GM12892 (cell line): ENCODE measurements at regions not wholly inside any gene's neighbourhood (a gene's known extent, or its start where the extent isn't known, plus 50 kb on each side); places are given as distances from the start of the nearest gene placed in this dataset.

ENCODE experiments used
- POLR2A ChIP-seq: IDR thresholded peaks from 2 replicates; pipeline ENCODE4 v1.6.1; 2011; ENCODE audit warnings: low read depth, low read length, control low read depth
- POLR2AphosphoS5 ChIP-seq: IDR thresholded peaks from 2 replicates; pipeline ENCODE4 v1.6.1; 2011; ENCODE audit warnings: low read depth, low read length, control low read depth
- TAF1 ChIP-seq: IDR thresholded peaks from 2 replicates; pipeline ENCODE4 v1.6.1; 2011; ENCODE audit warnings: low read depth, mild to moderate bottlenecking, control low read depth, low read length, borderline replicate concordance

DNA sequence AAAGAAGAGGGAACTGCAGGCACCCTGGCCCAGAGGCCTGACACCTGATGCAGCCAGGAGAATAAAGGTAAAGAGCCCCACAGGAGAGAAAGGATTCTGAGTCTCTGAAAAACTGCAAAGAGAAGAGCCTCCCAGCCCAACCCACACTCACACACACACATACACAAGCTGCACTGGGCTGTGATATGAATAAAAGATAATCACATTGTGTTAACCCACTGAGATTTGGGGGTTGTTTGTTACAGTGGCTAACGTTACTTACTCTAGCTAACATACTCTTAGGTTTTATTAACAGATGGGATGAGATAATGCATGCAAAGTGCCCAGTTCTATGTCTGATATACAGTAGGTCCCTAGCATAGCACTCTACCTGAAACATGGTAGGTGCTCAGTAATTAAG, 554.4 kb downstream of the CD83 start:
- TF ChIP-seq POLR2A (no peak), POLR2AphosphoS5 (no peak), TAF1 (no peak)
